Ascending aorta (tissue), 2 donors: ENCODE measurements at regions not wholly inside any gene's neighbourhood (a gene's known extent, or its start where the extent isn't known, plus 50 kb on each side); places are given as distances from the start of the nearest gene placed in this dataset.

Experiments used
- DNase-seq, 2 donors: peaks; one replicate each; pipeline ENCODE4 v3.0.0-alpha.2; 2019; ENCODE audit warnings: low spot score in 2 of 2
- H3K27ac ChIP-seq, 2 donors: fragments of 200-600 bp; sonication (generic); one replicate each; pipeline ENCODE4 v1.5.1; 2016 to 2017; ENCODE audit warnings: mild to moderate bottlenecking in 1 of 2
- H3K27me3 ChIP-seq: fragments of 200-600 bp; sonication (generic); one replicate; pipeline ENCODE4 v1.5.1; 2017
- H3K36me3 ChIP-seq, 2 donors: fragments of 200-600 bp; sonication (generic); one replicate each; pipeline ENCODE4 v1.5.1; 2016
- H3K4me1 ChIP-seq, 2 donors: fragments of 200-600 bp; sonication (generic); one replicate each; pipeline ENCODE4 v1.5.1; 2016 to 2017; ENCODE audit warnings: mild to moderate bottlenecking in 1 of 2
- H3K4me3 ChIP-seq, 2 donors: fragments of 200-600 bp; sonication (generic); one replicate each; pipeline ENCODE4 v1.5.1; 2016 to 2017; ENCODE audit warnings: mild to moderate bottlenecking in 1 of 2
- H3K9me3 ChIP-seq, 2 donors: fragments of 200-600 bp; sonication (generic); one replicate each; pipeline ENCODE4 v1.5.1; 2016
- CTCF ChIP-seq, 3 experiments: fragments of 200-600 bp in 2 of 3; fragments of 450-650 bp in 1 of 3; sonication (generic) in 2 of 3; IDR thresholded peaks; one replicate each; pipeline ENCODE4 v1.5.1; 2016 to 2019; ENCODE audit warnings: antibody characterized with exemption in 3 of 3, mild to moderate bottlenecking in 1 of 3, moderate library complexity in 1 of 3
- intact Hi-C: fragments of 100-400 bp; cut with DNase I; formaldehyde crosslinking; loops from one replicate; pipeline ENCODE4 v1.15.1; 2023

DNA sequence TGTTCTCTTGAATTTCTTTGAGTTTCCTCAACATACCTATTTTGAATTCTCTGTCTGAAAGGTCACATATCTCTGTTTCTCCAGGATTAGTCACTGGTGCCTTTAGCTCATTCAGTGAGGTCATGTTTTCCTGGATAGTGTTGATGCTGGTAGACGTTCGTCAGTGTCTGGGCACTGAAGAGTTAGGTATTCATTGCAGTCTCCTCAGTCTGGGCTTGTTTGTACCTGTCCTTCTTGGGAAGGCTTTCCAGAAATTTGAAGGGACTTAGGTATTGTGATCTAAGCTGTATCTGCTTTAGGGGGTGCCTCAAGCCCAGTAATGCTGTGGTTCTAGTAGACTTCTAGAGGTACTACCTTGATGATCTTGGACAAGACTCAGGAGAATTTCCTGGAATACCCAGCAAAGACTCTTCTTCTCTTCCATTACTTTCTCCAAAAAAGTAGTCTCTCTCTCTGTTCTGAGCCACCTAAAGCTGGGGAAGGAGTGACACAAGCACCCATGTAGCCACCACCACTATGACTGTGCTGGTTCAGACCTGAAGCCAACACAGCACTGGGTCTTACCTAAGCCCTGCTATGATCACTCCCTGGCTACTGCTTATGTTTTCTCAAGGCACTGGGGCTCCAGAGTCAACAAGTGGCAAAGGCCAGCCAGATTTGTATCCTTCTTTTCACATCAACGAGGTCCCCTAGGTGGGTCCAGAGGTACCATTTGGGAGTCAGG, 852.0 kb downstream of the BCL11A start:
- Histone ChIP-seq H3K27me3 (no peaks in the 10 kb centered on the region), H3K4me1 (no peaks in the 10 kb centered on the region), H3K36me3 (no peaks in the 10 kb centered on the region), H3K9me3 (no peaks in the 10 kb centered on the region), H3K4me3 (no peak overlapping the region), H3K27ac (no peak overlapping the region)
- intact Hi-C loops = no loop called here
- TF ChIP-seq CTCF (IDR thresholded peaks at IDR 0.05) = no peak
- DNase-seq = no peak

DNA sequence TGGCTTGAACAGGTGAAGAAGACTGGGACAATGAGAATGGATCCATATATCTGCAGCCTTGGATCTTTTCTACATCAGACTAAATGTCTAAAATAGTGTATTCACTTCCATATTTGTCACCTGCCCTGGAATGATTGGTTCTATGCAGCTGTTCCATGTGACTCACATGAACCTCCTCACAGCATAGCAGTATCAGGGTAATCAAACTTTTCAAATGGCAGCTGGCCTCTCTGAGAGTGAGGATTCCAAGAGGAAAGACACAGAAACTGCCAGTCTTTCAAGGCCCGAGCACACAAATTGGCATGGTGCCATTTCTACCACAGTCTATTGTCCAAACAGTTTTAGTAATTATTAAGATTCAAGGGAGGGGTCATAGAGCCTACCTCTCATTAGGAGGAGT, 859.3 kb downstream of the BCL11A start:
- Histone ChIP-seq H3K27ac (no peak overlapping the region), H3K9me3 (no peaks in the 10 kb centered on the region), H3K36me3 (no peaks in the 10 kb centered on the region), H3K4me1 (no peaks in the 10 kb centered on the region), H3K27me3 (no peaks in the 10 kb centered on the region), H3K4me3 (no peak overlapping the region)
- no peak for DNase-seq
- intact Hi-C loops = no loop called here
- TF ChIP-seq CTCF (IDR thresholded peaks at IDR 0.05) = no peak

- DNase-seq = no peak
- no peaks in the 10 kb centered on the region for H3K27me3 ChIP-seq
- intact Hi-C loops = no loop called here
- H3K36me3 ChIP-seq = no peaks in the 10 kb centered on the region
- H3K4me3 ChIP-seq = no peak overlapping the region
- no peaks in the 10 kb centered on the region for H3K4me1 ChIP-seq
- no peaks in the 10 kb centered on the region for H3K9me3 ChIP-seq
- H3K27ac ChIP-seq = no peak overlapping the region
- TF ChIP-seq CTCF (IDR thresholded peaks at IDR 0.05) = no peak
Measured at GRCh38 chr2:59693231-59693959, 860.1 kb downstream of the BCL11A start.

GRCh38 chr2:59691518-59692190, 861.8 kb downstream of the BCL11A start:
- Histone ChIP-seq H3K36me3 (no peaks in the 10 kb centered on the region), H3K9me3 (no peaks in the 10 kb centered on the region), H3K4me3 (no peak overlapping the region), H3K27ac (no peak overlapping the region), H3K4me1 (no peaks in the 10 kb centered on the region), H3K27me3 (no peaks in the 10 kb centered on the region)
- intact Hi-C loops = no loop called here
- no peak for TF ChIP-seq CTCF (IDR thresholded peaks at IDR 0.05)
- no peak for DNase-seq

DNA sequence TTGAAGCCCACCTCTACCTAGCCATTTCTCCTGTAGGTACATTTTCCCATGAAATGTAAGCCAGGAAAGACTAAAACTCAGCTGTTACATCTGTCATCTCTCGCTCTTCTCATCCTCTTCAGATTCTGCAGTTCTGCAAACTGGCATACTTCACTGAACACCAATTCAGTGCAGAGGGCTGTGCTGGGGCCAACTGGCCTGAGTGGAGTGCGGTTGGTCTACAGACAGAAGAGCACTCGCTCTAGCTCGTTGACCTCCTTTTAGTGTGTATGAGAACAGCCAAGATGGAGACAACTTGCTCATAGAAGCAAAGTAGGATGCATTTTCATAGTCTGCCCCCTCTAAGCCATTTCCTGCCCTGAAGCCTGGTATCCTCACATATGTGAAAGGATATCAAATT, 862.6 kb downstream of the BCL11A start:
- Histone ChIP-seq H3K27ac (no peak overlapping the region), H3K4me1 (no peaks in the 10 kb centered on the region), H3K9me3 (no peaks in the 10 kb centered on the region), H3K4me3 (no peak overlapping the region), H3K36me3 (no peaks in the 10 kb centered on the region), H3K27me3 (no peaks in the 10 kb centered on the region)
- intact Hi-C loops = no loop called here
- DNase-seq = no peak
- no peak for TF ChIP-seq CTCF (IDR thresholded peaks at IDR 0.05)
